IMR-90 (cell line): ENCODE measurements at regions not wholly inside any gene's neighbourhood (a gene's known extent, or its start where the extent isn't known, plus 50 kb on each side); places are given as distances from the start of the nearest gene placed in this dataset.

Experiments used
- ATAC-seq: fragments of 200-7000 bp; cut with Tn5 transposase; 2 replicates; pipeline ENCODE4 v1.9.1; 2020; ENCODE audit warnings: low read depth, mild to moderate bottlenecking, moderate library complexity
- BruUV-seq: library from RNA; stranded (reverse); fragments of 400-500 nt; replicated peaks from 2 replicates; lab custom pipeline; 2021; lab: Mats Ljungman, UMichigan
- CTCF ChIA-PET: fragments of 300-600 bp; formaldehyde crosslinking; extraction: SDS; loops from one replicate; lab custom pipeline; 2021; ENCODE audit warnings: antibody characterized with exemption; lab: Yijun Ruan, JAX
- POLR2A ChIA-PET: fragments of 300-600 bp; sonication (Branson Sonifier 250); formaldehyde crosslinking; loops from one replicate; lab custom pipeline; 2022; ENCODE audit warnings: antibody characterized with exemption; ENCODE audit not compliant: unreplicated experiment; lab: Charles Lee
- DNase-seq: peaks from one replicate; pipeline ENCODE4 v3.0.0; 2013
- H2AFZ ChIP-seq: replicated peaks from 2 replicates; pipeline ENCODE3; 2013; ENCODE audit warnings: low read length, mild to moderate bottlenecking; ENCODE audit not compliant: poor library complexity
- H2AK5ac ChIP-seq: 2 replicates; pipeline ENCODE4 v1.6.1; 2013; ENCODE audit warnings: low read depth, low read length, inconsistent platforms
- H2AK9ac ChIP-seq: replicated peaks from 2 replicates; pipeline ENCODE3; 2013; ENCODE audit warnings: mild to moderate bottlenecking, low read depth, low read length, moderate library complexity; ENCODE audit not compliant: poor library complexity
- H2BK120ac ChIP-seq: 2 replicates; pipeline ENCODE4 v1.6.1; 2013; ENCODE audit warnings: low read depth, low read length, inconsistent platforms
- H2BK15ac ChIP-seq: 3 replicates; pipeline ENCODE4 v1.6.1; 2013; ENCODE audit warnings: low read depth, low read length, inconsistent platforms
- H2BK20ac ChIP-seq: 2 replicates; pipeline ENCODE4 v1.6.1; 2013; ENCODE audit warnings: low read depth, mild to moderate bottlenecking, inconsistent platforms, low read length, moderate library complexity
- H2BK5ac ChIP-seq: 2 replicates; pipeline ENCODE4 v1.6.1; 2013; ENCODE audit warnings: mild to moderate bottlenecking, low read depth, low read length, inconsistent platforms; ENCODE audit not compliant: poor library complexity, severe bottlenecking
- H3K14ac ChIP-seq: replicated peaks from 2 replicates; pipeline ENCODE4 v1.6.1; 2013; ENCODE audit warnings: low read depth, low read length, inconsistent platforms
- H3K18ac ChIP-seq: 2 replicates; pipeline ENCODE4 v1.6.1; 2013; ENCODE audit warnings: low read depth, low read length, control low read depth
- H3K23ac ChIP-seq: 2 replicates; pipeline ENCODE4 v1.6.1; 2013; ENCODE audit warnings: low read depth, low read length, inconsistent platforms
- H3K27ac ChIP-seq: 2 replicates; pipeline ENCODE4 v1.5.1; 2013; ENCODE audit warnings: mild to moderate bottlenecking, control low read depth, low read length; ENCODE audit not compliant: insufficient read depth
- H3K27me3 ChIP-seq: 2 replicates; pipeline ENCODE4 v1.6.1; 2013; ENCODE audit warnings: low read length; ENCODE audit not compliant: control insufficient read depth, insufficient read depth
- H3K36me3 ChIP-seq: 2 replicates; pipeline ENCODE4 v1.6.1; 2013; ENCODE audit warnings: low read length, mixed read lengths; ENCODE audit not compliant: control insufficient read depth, insufficient read depth
- H3K4ac ChIP-seq: 2 replicates; pipeline ENCODE4 v1.6.1; 2013; ENCODE audit warnings: low read depth, low read length, inconsistent platforms
- H3K4me1 ChIP-seq: 2 replicates; pipeline ENCODE4 v1.6.1; 2013; ENCODE audit warnings: low read length, mixed read lengths; ENCODE audit not compliant: control insufficient read depth, insufficient read depth
- H3K4me2 ChIP-seq: 2 replicates; pipeline ENCODE4 v1.6.1; 2013; ENCODE audit warnings: low read depth, mild to moderate bottlenecking, control low read depth, low read length, moderate library complexity
- H3K4me3 ChIP-seq: 2 replicates; pipeline ENCODE4 v1.5.1; 2013; ENCODE audit warnings: low read depth, mild to moderate bottlenecking, control low read depth, low read length, moderate library complexity; ENCODE audit not compliant: insufficient read depth
- H3K56ac ChIP-seq: 2 replicates; pipeline ENCODE4 v1.6.1; 2013; ENCODE audit warnings: low read length, inconsistent platforms; ENCODE audit not compliant: insufficient read depth; ENCODE audit errors: extremely low read depth
- H3K79me1 ChIP-seq, 2 experiments: 2 replicates each; pipeline ENCODE4 v1.6.1; 2013; ENCODE audit warnings: low read length in 2 of 2, inconsistent platforms in 1 of 2, low read depth in 1 of 2
- H3K9ac ChIP-seq: 2 replicates; pipeline ENCODE4 v1.6.1; 2013; ENCODE audit warnings: low read depth, low read length, control low read depth
- H3K9me1 ChIP-seq: 2 replicates; pipeline ENCODE4 v1.6.1; 2013; ENCODE audit warnings: low read length, inconsistent platforms; ENCODE audit not compliant: insufficient read depth
- H3K9me3 ChIP-seq: 2 replicates; pipeline ENCODE4 v1.6.1; 2013; ENCODE audit warnings: low read length; ENCODE audit not compliant: control insufficient read depth, insufficient read depth
- H4K20me1 ChIP-seq: 2 replicates; pipeline ENCODE4 v1.6.1; 2013; ENCODE audit warnings: low read length, inconsistent platforms; ENCODE audit not compliant: insufficient read depth
- H4K5ac ChIP-seq: 2 replicates; pipeline ENCODE4 v1.6.1; 2013; ENCODE audit warnings: mild to moderate bottlenecking, low read depth, low read length, control low read depth
- H4K8ac ChIP-seq, 2 experiments: 2 replicates each; pipeline ENCODE4 v1.6.1; 2013; ENCODE audit warnings: low read depth in 2 of 2, low read length in 2 of 2, control low read depth in 1 of 2, inconsistent platforms in 1 of 2
- H4K91ac ChIP-seq: 2 replicates; pipeline ENCODE4 v1.6.1; 2013; ENCODE audit warnings: low read depth, low read length, inconsistent platforms; ENCODE audit not compliant: insufficient read depth
- BHLHE40 ChIP-seq: fragments of 150-350 bp; IDR thresholded peaks from 2 replicates; pipeline ENCODE4 v1.6.1; 2016; ENCODE audit warnings: mild to moderate bottlenecking, low read depth, low read length
- CEBPB ChIP-seq: IDR thresholded peaks from 2 replicates; pipeline ENCODE4 v1.6.1; 2012; ENCODE audit warnings: low read depth, low read length, improper control_type of control experiment
- CHD1 ChIP-seq: IDR thresholded peaks from 2 replicates; pipeline ENCODE4 v1.6.1; 2012; ENCODE audit warnings: low read depth, low read length, improper control_type of control experiment
- ELK1 ChIP-seq: fragments of 150-350 bp; IDR thresholded peaks from 2 replicates; pipeline ENCODE4 v1.6.1; 2016; ENCODE audit warnings: low read depth, mild to moderate bottlenecking, low read length, moderate library complexity, borderline replicate concordance
- FOS ChIP-seq: fragments of 150-350 bp; IDR thresholded peaks from 2 replicates; pipeline ENCODE4 v1.6.1; 2016; ENCODE audit warnings: low read depth, low read length
- MAFK ChIP-seq: IDR thresholded peaks from 2 replicates; pipeline ENCODE4 v1.6.1; 2012; ENCODE audit warnings: low read depth, low read length, improper control_type of control experiment
- MAZ ChIP-seq: IDR thresholded peaks from 2 replicates; pipeline ENCODE4 v1.6.1; 2012; ENCODE audit warnings: low read depth, mild to moderate bottlenecking, low read length, improper control_type of control experiment, moderate library complexity, borderline replicate concordance
- MXI1 ChIP-seq: IDR thresholded peaks from 2 replicates; pipeline ENCODE4 v1.6.1; 2012; ENCODE audit warnings: low read depth, mild to moderate bottlenecking, low read length, moderate library complexity, borderline replicate concordance
- NFE2L2 ChIP-seq: fragments of 150-350 bp; IDR thresholded peaks from 2 replicates; pipeline ENCODE4 v1.6.1; 2016; ENCODE audit warnings: low read depth, mild to moderate bottlenecking, low read length
- POLR2A ChIP-seq: IDR thresholded peaks from 2 replicates; pipeline ENCODE4 v1.6.1; 2012; ENCODE audit warnings: mild to moderate bottlenecking, low read depth, low read length
- RAD21 ChIP-seq: IDR thresholded peaks from 2 replicates; pipeline ENCODE4 v1.6.1; 2012; ENCODE audit warnings: low read length, improper control_type of control experiment
- RCOR1 ChIP-seq: IDR thresholded peaks from 2 replicates; pipeline ENCODE4 v1.6.1; 2012; ENCODE audit warnings: mild to moderate bottlenecking, low read length, improper control_type of control experiment; ENCODE audit not compliant: insufficient replicate concordance
- RFX5 ChIP-seq: IDR thresholded peaks from 2 replicates; pipeline ENCODE4 v1.8.0; 2012; ENCODE audit warnings: low read depth, mild to moderate bottlenecking, low read length, moderate library complexity
- SMC3 ChIP-seq: fragments of 150-350 bp; IDR thresholded peaks from 2 replicates; pipeline ENCODE4 v1.6.1; 2016; ENCODE audit warnings: low read depth, mild to moderate bottlenecking, antibody characterized with exemption, low read length, moderate library complexity
- USF2 ChIP-seq: fragments of 150-350 bp; IDR thresholded peaks from 2 replicates; pipeline ENCODE4 v1.6.1; 2017; ENCODE audit warnings: mild to moderate bottlenecking, antibody characterized with exemption, low read length, low read depth
- WGBS, 2 experiments: methylation state at CpG; one replicate each; pipeline versions ENCODE4 v1.1.5 to v1.1.7; 2013; ENCODE audit warnings: missing lambda C conversion rate in 2 of 2; ENCODE audit not compliant: insufficient read length in 1 of 2; ENCODE audit errors: extremely low coverage in 2 of 2; 5-methylcytosine and 5-hydroxymethylcytosine counted together
- dilution Hi-C: fragments of 300-500 bp; cut with HindIII; formaldehyde crosslinking; loops from one replicate; pipeline ENCODE4 v1.14.3; 2018; ENCODE audit warnings: low sequenced_read_pairs; ENCODE audit not compliant: unreplicated experiment
- in situ Hi-C: fragments of 300-500 bp; cut with MboI; formaldehyde crosslinking; loops from 3 replicates; pipeline ENCODE4 v1.14.3; 2019; ENCODE audit warnings: low sequenced_read_pairs, inconsistent platforms, mixed read lengths
- intact Hi-C: fragments of 100-400 bp; cut with micrococcal nuclease; formaldehyde crosslinking; loops from 2 replicates; pipeline ENCODE4 v1.10.0; 2022
- TF ChIP-seq, protein P1 (sequence below): conservative IDR thresholded peaks from 2 replicates; pipeline ENCODE4 v1.5.1; 2012; ENCODE audit warnings: mild to moderate bottlenecking, low read depth, low read length, improper control_type of control experiment

DNA sequence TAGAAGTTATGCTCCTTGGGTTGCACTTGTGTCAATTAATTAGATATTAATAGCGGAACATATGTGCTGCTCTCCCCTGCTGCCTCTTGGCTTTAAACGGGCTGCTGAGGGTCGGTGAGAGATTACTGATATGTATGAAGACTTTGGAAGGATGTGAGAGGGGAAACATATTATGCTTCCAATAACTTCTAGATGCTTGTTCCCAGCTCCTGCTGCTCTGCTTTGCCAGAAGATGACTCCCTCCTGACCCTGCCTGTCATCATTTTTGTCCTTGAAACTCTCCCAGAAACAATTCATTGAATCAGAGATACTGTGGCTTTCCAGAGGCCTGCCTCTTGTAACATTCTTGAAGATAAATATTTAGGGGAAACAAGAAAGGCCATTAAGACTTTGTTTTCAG is 300.1 kb upstream of the STXBP6 start:
- no peak overlapping the region for H3K4ac ChIP-seq
- no peaks in the 10 kb centered on the region for H3K36me3 ChIP-seq
- no peak overlapping the region for H2BK20ac ChIP-seq
- POLR2A ChIA-PET = no interaction called here
- H3K9me1 ChIP-seq = no peaks in the 10 kb centered on the region
- no peaks in the 10 kb centered on the region for H3K79me1 ChIP-seq
- H2AK5ac ChIP-seq = no peak overlapping the region
- no peak overlapping the region for H2AFZ ChIP-seq
- in situ Hi-C loops = no loop called here
- no peak for DNase-seq
- dilution Hi-C loops = no loop called here
- no CpG with 5 or more reads among the region's 3 CpGs for WGBS, 2 experiments
- H4K8ac ChIP-seq = no peak overlapping the region
- H3K14ac ChIP-seq = no peak overlapping the region
- TF ChIP-seq NFE2L2 (no peak), MAFK (no peak), MAZ (no peak), CHD1 (no peak), POLR2A (no peak), MXI1 (no peak), RAD21 (no peak), USF2 (no peak), ELK1 (no peak), CEBPB (no peak), SMC3 (no peak), FOS (no peak), RCOR1 (no peak), BHLHE40 (no peak), RFX5 (no peak)
- TF ChIP-seq, protein P1, sequence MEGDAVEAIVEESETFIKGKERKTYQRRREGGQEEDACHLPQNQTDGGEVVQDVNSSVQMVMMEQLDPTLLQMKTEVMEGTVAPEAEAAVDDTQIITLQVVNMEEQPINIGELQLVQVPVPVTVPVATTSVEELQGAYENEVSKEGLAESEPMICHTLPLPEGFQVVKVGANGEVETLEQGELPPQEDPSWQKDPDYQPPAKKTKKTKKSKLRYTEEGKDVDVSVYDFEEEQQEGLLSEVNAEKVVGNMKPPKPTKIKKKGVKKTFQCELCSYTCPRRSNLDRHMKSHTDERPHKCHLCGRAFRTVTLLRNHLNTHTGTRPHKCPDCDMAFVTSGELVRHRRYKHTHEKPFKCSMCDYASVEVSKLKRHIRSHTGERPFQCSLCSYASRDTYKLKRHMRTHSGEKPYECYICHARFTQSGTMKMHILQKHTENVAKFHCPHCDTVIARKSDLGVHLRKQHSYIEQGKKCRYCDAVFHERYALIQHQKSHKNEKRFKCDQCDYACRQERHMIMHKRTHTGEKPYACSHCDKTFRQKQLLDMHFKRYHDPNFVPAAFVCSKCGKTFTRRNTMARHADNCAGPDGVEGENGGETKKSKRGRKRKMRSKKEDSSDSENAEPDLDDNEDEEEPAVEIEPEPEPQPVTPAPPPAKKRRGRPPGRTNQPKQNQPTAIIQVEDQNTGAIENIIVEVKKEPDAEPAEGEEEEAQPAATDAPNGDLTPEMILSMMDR = no peak
- CTCF ChIA-PET = no interaction called here
- H3K9me3 ChIP-seq = peaks cover 4% of the 10 kb centered on the region; the same call in 1 of the 2 replicates
- no peak overlapping the region for H2BK5ac ChIP-seq
- no peaks in the 10 kb centered on the region for H3K27me3 ChIP-seq
- ATAC-seq = no peak
- no peak overlapping the region for H4K91ac ChIP-seq
- no peak overlapping the region for H3K18ac ChIP-seq
- no peak overlapping the region for H3K56ac ChIP-seq
- no peaks in the 10 kb centered on the region for H4K20me1 ChIP-seq
- H4K5ac ChIP-seq = no peak overlapping the region
- H3K9ac ChIP-seq = no peak overlapping the region
- H3K4me3 ChIP-seq = no peak overlapping the region
- H3K4me1 ChIP-seq = no peaks in the 10 kb centered on the region
- H2AK9ac ChIP-seq = no peak overlapping the region
- H2BK120ac ChIP-seq = no peak overlapping the region
- no peak overlapping the region for H3K23ac ChIP-seq
- no peak overlapping the region for H3K27ac ChIP-seq
- intact Hi-C loops = no loop called here
- no TSS peak for BruUV-seq
- no peak overlapping the region for H2BK15ac ChIP-seq
- no peak overlapping the region for H3K4me2 ChIP-seq
